ENCODE measurements at regions not wholly inside any gene's neighbourhood (a gene's known extent, or its start where the extent isn't known, plus 50 kb on each side); places are given as distances from the start of the nearest gene placed in this dataset.

DNA sequence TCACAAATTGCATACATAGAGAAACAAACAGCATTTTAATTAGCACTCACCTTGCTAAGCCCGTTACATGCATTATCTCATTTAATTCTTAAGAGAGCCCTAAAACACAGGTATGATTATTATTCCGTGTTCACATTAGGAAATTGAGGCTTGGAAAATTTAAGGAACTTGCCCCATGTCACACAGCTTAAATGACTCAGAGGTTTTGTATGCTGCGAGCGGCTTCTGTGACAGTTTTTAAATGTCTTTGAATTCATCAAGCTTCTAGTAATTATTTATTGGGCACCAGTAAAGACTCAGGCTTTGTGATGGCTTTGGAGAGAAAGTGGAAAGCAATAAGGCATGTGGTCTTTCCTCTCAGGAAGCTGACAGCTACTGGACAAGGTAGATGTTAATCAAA, 166.7 kb upstream of the THBS1 start:
- no peak overlapping the region for H4K5ac ChIP-seq (ENCODE audit: insufficient read length, low read depth, low read length)
- H3K4me3 ChIP-seq (ENCODE audit: extremely low read depth in 1 of 4, insufficient read depth in 2 of 4, low read depth in 3 of 4, low read length in 4 of 4) = no peak overlapping the region
- no peak overlapping the region for H2BK15ac ChIP-seq (ENCODE audit: low read length)
- H3K79me1 ChIP-seq (ENCODE audit: low read depth, low read length) = no peaks in the 10 kb centered on the region
- H3K18ac ChIP-seq (ENCODE audit: extremely low read depth, low read length) = no peak overlapping the region
- H3K27me3 ChIP-seq (replicated peaks in 1 of 4; ENCODE audit: control insufficient read depth in 3 of 4, extremely low read depth in 1 of 4, insufficient read depth in 3 of 4, low read length in 3 of 4) = no peaks in the 10 kb centered on the region
- no peak for TF ChIP-seq SUZ12 (IDR thresholded peaks at IDR 0.05; ENCODE audit: low read length)
- no peak for TF ChIP-seq TEAD4 (IDR thresholded peaks at IDR 0.05; ENCODE audit: low read depth, low read length)
- TF ChIP-seq KDM5A (IDR thresholded peaks at IDR 0.05; ENCODE audit: low read length) = no peak
- no peak for TF ChIP-seq BCL11A (IDR thresholded peaks at IDR 0.05; ENCODE audit: low read depth in 2 of 2, low read length in 2 of 2)
- H3K27ac ChIP-seq (ENCODE audit: low read depth, low read length) = no peak overlapping the region
- H3K4me2 ChIP-seq (ENCODE audit: insufficient read depth in 1 of 2, low read depth in 2 of 2, low read length in 2 of 2) = no peak overlapping the region
- H4K20me1 ChIP-seq (replicated peaks in 1 of 2; ENCODE audit: control insufficient read depth in 1 of 2, insufficient read depth in 2 of 2, low read length in 2 of 2) = no peaks in the 10 kb centered on the region
- peaks cover 0 to 2% (median 0%) of the 10 kb centered on the region in 4 experiments; a peak in 1 of 8 replicates for H3K36me3 ChIP-seq (ENCODE audit: control insufficient read depth in 2 of 4, insufficient read depth in 4 of 4, low read length in 3 of 4)
- 94% methylated on average over 4 of the region's 4 CpGs; no CpG with 5 or more reads in 1 of the 2 experiments for WGBS, 2 experiments (ENCODE audit: extremely low coverage in 1 of 2, insufficient coverage in 1 of 2, insufficient read length in 1 of 2, insufficient replicate concordance in 2 of 2, low coverage in 1 of 2, low lambda C conversion rate in 2 of 2, missing lambda C conversion rate in 1 of 2)
- H3K56ac ChIP-seq (replicated peaks; ENCODE audit: insufficient read length, low read depth, low read length) = no peak overlapping the region
- H2BK5ac ChIP-seq (ENCODE audit: low read depth, low read length) = no peak overlapping the region
- no peak overlapping the region for H2BK120ac ChIP-seq (replicated peaks; ENCODE audit: low read depth, low read length)
- H4K8ac ChIP-seq (ENCODE audit: extremely low read depth, insufficient read depth, low read length) = no peak overlapping the region
- CTCF ChIA-PET (ENCODE audit: partially characterized antibody) = interaction anchor here (0.6 to 1.0 kb wide), 2 partner anchors 289 to 753 kb away, joined by 3 read pairs; no protein-coding TSS in a partner anchor
- no peak overlapping the region for H3K14ac ChIP-seq (ENCODE audit: insufficient read length)
- no peak overlapping the region for H2AFZ ChIP-seq (ENCODE audit: low read length)
- no peak overlapping the region for H4K91ac ChIP-seq (replicated peaks; ENCODE audit: insufficient read length, low read length)
- peaks cover 2% of the 10 kb centered on the region; the same call in 1 of the 2 replicates for H3K23me2 ChIP-seq (ENCODE audit: low read depth, low read length)
- H2AK5ac ChIP-seq (ENCODE audit: low read depth, low read length) = no peak overlapping the region
- no peak overlapping the region for H3K4ac ChIP-seq (replicated peaks; ENCODE audit: insufficient read length, low read depth, low read length)
- peaks cover 8 to 13% of the 10 kb centered on the region in 2 experiments for H3K9me3 ChIP-seq (ENCODE audit: insufficient read depth in 2 of 2, low read depth in 1 of 2, low read length in 1 of 2)
- DNase-seq (ENCODE audit: low read depth in 1 of 2, low spot score in 2 of 2) (no peak), FAIRE-seq (no peak)
- H3K23ac ChIP-seq (ENCODE audit: insufficient read length) = no peak overlapping the region
- POLR2A ChIA-PET (ENCODE audit: partially characterized antibody) = no interaction called here
- no peak overlapping the region for H2BK12ac ChIP-seq (ENCODE audit: low read depth, low read length)
- no peak overlapping the region for H2BK20ac ChIP-seq (ENCODE audit: low read length)
- H3K4me1 ChIP-seq (replicated peaks in 1 of 4; ENCODE audit: control insufficient read depth in 3 of 4, insufficient read depth in 4 of 4, low read length in 3 of 4) = no peaks in the 10 kb centered on the region
- no peaks in the 10 kb centered on the region for H3K79me2 ChIP-seq (ENCODE audit: control insufficient read depth in 1 of 2, insufficient read depth in 2 of 2, low read length in 2 of 2)
- no peak overlapping the region for H3K9ac ChIP-seq (replicated peaks in 1 of 4; ENCODE audit: extremely low read depth in 1 of 4, low read depth in 3 of 4, low read length in 3 of 4)
